H1 (cell line): ENCODE measurements at regions not wholly inside any gene's neighbourhood (a gene's known extent, or its start where the extent isn't known, plus 50 kb on each side); places are given as distances from the start of the nearest gene placed in this dataset.
A peak's percentile ranks its signal among the peaks of the same experiment; 100 is the strongest.

Experiments
- CTCF ChIA-PET: fragments of 300-600 bp; sonication (Branson Sonifier 250); formaldehyde crosslinking; loops from one replicate; lab custom pipeline; 2021; ENCODE audit not compliant: partially characterized antibody; lab: Charles Lee
- POLR2A ChIA-PET: fragments of 300-600 bp; sonication (Branson Sonifier 250); formaldehyde crosslinking; loops from one replicate; lab custom pipeline; 2021; ENCODE audit warnings: inconsistent platforms; ENCODE audit not compliant: partially characterized antibody; lab: Charles Lee
- DNase-seq, 2 experiments: peaks; one replicate each; pipeline versions ENCODE4 v3.0.0 to v3.0.0-alpha.2; 2010 to 2022; ENCODE audit warnings: low spot score in 2 of 2, low read depth in 1 of 2, mixed read lengths in 1 of 2
- FAIRE-seq: peaks from 2 replicates; lab custom pipeline; 2011; peaks lifted over from hg19 to GRCh38; lab: Jason Lieb, UNC
- H2AFZ ChIP-seq: 2 replicates; pipeline ENCODE4 v1.8.1; 2012; ENCODE audit warnings: low read length, inconsistent platforms
- H2AK5ac ChIP-seq: 2 replicates; pipeline ENCODE4 v1.6.1; 2013; ENCODE audit warnings: low read depth, low read length
- H2BK120ac ChIP-seq: replicated peaks from 2 replicates; pipeline ENCODE3; 2013; ENCODE audit warnings: low read depth, low read length, inconsistent platforms
- H2BK12ac ChIP-seq: 2 replicates; pipeline ENCODE4 v1.6.1; 2013; ENCODE audit warnings: low read depth, low read length
- H2BK15ac ChIP-seq: 2 replicates; pipeline ENCODE4 v1.6.1; 2013; ENCODE audit warnings: low read length
- H2BK20ac ChIP-seq: 2 replicates; pipeline ENCODE4 v1.6.1; 2013; ENCODE audit warnings: low read length
- H2BK5ac ChIP-seq: 2 replicates; pipeline ENCODE4 v1.6.1; 2013; ENCODE audit warnings: low read depth, low read length
- H3K14ac ChIP-seq: 2 replicates; pipeline ENCODE4 v1.6.1; 2013; ENCODE audit warnings: inconsistent platforms; ENCODE audit not compliant: insufficient read length
- H3K18ac ChIP-seq: 2 replicates; pipeline ENCODE4 v1.6.1; 2013; ENCODE audit warnings: low read length; ENCODE audit errors: extremely low read depth
- H3K23ac ChIP-seq: 2 replicates; pipeline ENCODE4 v1.6.1; 2013; ENCODE audit warnings: inconsistent platforms; ENCODE audit not compliant: insufficient read length
- H3K23me2 ChIP-seq: 2 replicates; pipeline ENCODE4 v1.6.1; 2013; ENCODE audit warnings: low read depth, low read length
- H3K27ac ChIP-seq: 2 replicates; pipeline ENCODE4 v1.6.1; 2011; ENCODE audit warnings: low read depth, low read length, inconsistent platforms
- H3K27me3 ChIP-seq, 4 experiments: replicated peaks in 1 of 4; 1 replicate in 1 of 4; 2 replicates in 3 of 4; pipeline versions ENCODE4 v1.6.1 to v1.8.1; 2011 to 2013; ENCODE audit warnings: low read length in 3 of 4, mild to moderate bottlenecking in 3 of 4, inconsistent platforms in 2 of 4, mixed read lengths in 2 of 4, moderate library complexity in 1 of 4; ENCODE audit not compliant: control insufficient read depth in 3 of 4, insufficient read depth in 3 of 4; ENCODE audit errors: extremely low read depth in 1 of 4
- H3K36me3 ChIP-seq, 4 experiments: 2 replicates each; pipeline versions ENCODE4 v1.6.1 to v1.8.1; 2011 to 2013; ENCODE audit warnings: mild to moderate bottlenecking in 4 of 4, low read length in 3 of 4, moderate library complexity in 2 of 4, control low read depth in 1 of 4, inconsistent platforms in 1 of 4; ENCODE audit not compliant: insufficient read depth in 4 of 4, control insufficient read depth in 2 of 4
- H3K4ac ChIP-seq: replicated peaks from 2 replicates; pipeline ENCODE3; 2013; ENCODE audit warnings: low read length, low read depth, mixed read lengths, inconsistent platforms; ENCODE audit not compliant: insufficient read length
- H3K4me1 ChIP-seq, 4 experiments: replicated peaks in 1 of 4; 1 replicate in 1 of 4; 2 replicates in 3 of 4; pipeline versions ENCODE4 v1.6.1 to v1.8.1; 2011 to 2013; ENCODE audit warnings: low read length in 3 of 4, inconsistent platforms in 2 of 4, mixed read lengths in 1 of 4; ENCODE audit not compliant: insufficient read depth in 4 of 4, control insufficient read depth in 3 of 4
- H3K4me2 ChIP-seq, 2 experiments: 2 replicates each; pipeline versions ENCODE4 v1.6.1 to v1.8.1; 2011 to 2013; ENCODE audit warnings: low read depth in 2 of 2, low read length in 2 of 2, control low read depth in 1 of 2, inconsistent platforms in 1 of 2, mild to moderate bottlenecking in 1 of 2; ENCODE audit not compliant: insufficient read depth in 1 of 2
- H3K4me3 ChIP-seq, 4 experiments: fragments of 200-600, 300-600 bp in 1 of 4; sonication (generic), shearing (Covaris generic), sonication (Bioruptor Twin) in 1 of 4; 2 replicates each; pipeline versions ENCODE4 v1.5.1 to v1.8.1; 2011 to 2016; ENCODE audit warnings: low read length in 4 of 4, low read depth in 3 of 4, control low read depth in 2 of 4, inconsistent platforms in 2 of 4, mild to moderate bottlenecking in 2 of 4, mixed read lengths in 1 of 4, moderate library complexity in 1 of 4; ENCODE audit not compliant: insufficient read depth in 2 of 4; ENCODE audit errors: extremely low read depth in 1 of 4
- H3K56ac ChIP-seq: replicated peaks from 2 replicates; pipeline ENCODE3; 2013; ENCODE audit warnings: low read depth, mild to moderate bottlenecking, mixed read lengths, low read length, inconsistent platforms; ENCODE audit not compliant: insufficient read length
- H3K79me1 ChIP-seq: 2 replicates; pipeline ENCODE4 v1.6.1; 2013; ENCODE audit warnings: low read depth, low read length, control low read depth
- H3K79me2 ChIP-seq, 2 experiments: 2 replicates each; pipeline versions ENCODE4 v1.6.1 to v1.8.1; 2012 to 2013; ENCODE audit warnings: low read length in 2 of 2, mild to moderate bottlenecking in 2 of 2, inconsistent platforms in 1 of 2; ENCODE audit not compliant: insufficient read depth in 2 of 2, control insufficient read depth in 1 of 2
- H3K9ac ChIP-seq, 4 experiments: replicated peaks in 1 of 4; 1 replicate in 1 of 4; 2 replicates in 3 of 4; pipeline versions ENCODE4 v1.6.1 to v1.8.1; 2011 to 2013; ENCODE audit warnings: low read depth in 3 of 4, low read length in 3 of 4, control low read depth in 2 of 4, mild to moderate bottlenecking in 2 of 4, moderate library complexity in 2 of 4, inconsistent platforms in 1 of 4; ENCODE audit errors: extremely low read depth in 1 of 4
- H3K9me3 ChIP-seq, 2 experiments: 2 replicates each; pipeline versions ENCODE4 v1.6.1 to v1.8.1; 2012 to 2013; ENCODE audit warnings: mild to moderate bottlenecking in 2 of 2, moderate library complexity in 2 of 2, control low read depth in 1 of 2, inconsistent platforms in 1 of 2, low read depth in 1 of 2, low read length in 1 of 2, mixed read lengths in 1 of 2; ENCODE audit not compliant: insufficient read depth in 2 of 2
- H4K20me1 ChIP-seq, 2 experiments: replicated peaks in 1 of 2; 2 replicates each; pipeline versions ENCODE3 to v1.8.1; 2011 to 2013; ENCODE audit warnings: inconsistent platforms in 2 of 2, low read length in 2 of 2, mild to moderate bottlenecking in 1 of 2; ENCODE audit not compliant: insufficient read depth in 2 of 2, control insufficient read depth in 1 of 2
- H4K5ac ChIP-seq: 2 replicates; pipeline ENCODE4 v1.6.1; 2013; ENCODE audit warnings: low read length, low read depth, mixed read lengths, inconsistent platforms; ENCODE audit not compliant: insufficient read length
- H4K8ac ChIP-seq: 2 replicates; pipeline ENCODE4 v1.8.0; 2013; ENCODE audit warnings: mild to moderate bottlenecking, moderate library complexity, low read length, inconsistent platforms; ENCODE audit not compliant: insufficient read depth; ENCODE audit errors: extremely low read depth
- H4K91ac ChIP-seq: replicated peaks from 2 replicates; pipeline ENCODE3; 2013; ENCODE audit warnings: low read length, mixed read lengths, inconsistent platforms; ENCODE audit not compliant: insufficient read length
- NANOG ChIP-seq: IDR thresholded peaks from 2 replicates; pipeline ENCODE4 v1.6.1; 2011; ENCODE audit warnings: low read length, low read depth, mild to moderate bottlenecking, inconsistent platforms; ENCODE audit not compliant: insufficient read depth, poor library complexity, severe bottlenecking
- WGBS, 2 experiments: shearing (Covaris generic) in 1 of 2; methylation state at CpG; one replicate each; pipeline versions ENCODE4 v1.1.6 to v1.1.7; 2013 to 2015; ENCODE audit warnings: low lambda C conversion rate in 2 of 2, mixed read lengths in 2 of 2, inconsistent platforms in 1 of 2, low coverage in 1 of 2, missing lambda C conversion rate in 1 of 2; ENCODE audit not compliant: insufficient replicate concordance in 2 of 2, insufficient coverage in 1 of 2, insufficient read length in 1 of 2; ENCODE audit errors: extremely low coverage in 1 of 2, missing lambda C conversion rate in 1 of 2; 5-methylcytosine and 5-hydroxymethylcytosine counted together

DNA sequence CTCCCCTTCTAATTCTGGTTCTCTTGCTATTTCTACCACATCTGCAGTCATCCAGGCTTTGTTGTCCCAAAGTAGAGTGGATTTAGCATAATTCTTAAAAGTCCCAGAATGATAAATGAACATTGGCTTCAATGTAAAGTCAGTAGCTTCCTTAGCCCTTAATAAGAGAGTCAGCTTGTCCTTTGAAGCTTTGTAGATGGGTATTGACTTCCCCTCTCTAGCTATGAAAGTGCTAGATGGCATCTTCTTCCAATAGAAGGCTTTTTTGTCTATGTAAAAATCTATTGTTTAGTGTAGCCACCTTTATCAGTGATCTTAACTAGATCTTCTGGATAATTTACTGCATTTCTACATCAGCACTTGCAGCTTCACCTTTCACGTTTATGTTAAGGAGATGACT is 181.4 kb upstream of the B3GALT2 start:
- no peaks in the 10 kb centered on the region for H3K79me2 ChIP-seq
- H3K27me3 ChIP-seq = no peaks in the 10 kb centered on the region
- H3K4me2 ChIP-seq = no peak overlapping the region
- CTCF ChIA-PET = interaction anchor here (0.6 to 1.3 kb wide), 2 partner anchors 9 to 20 kb away, joined by 3 read pairs; no protein-coding TSS in a partner anchor
- no peak overlapping the region for H4K8ac ChIP-seq
- H2AFZ ChIP-seq = peak overlapping the region; percentile 81; the same call in 1 of the 2 replicates
- H2BK12ac ChIP-seq = no peak overlapping the region
- H4K20me1 ChIP-seq = no peaks in the 10 kb centered on the region
- no peak overlapping the region for H3K56ac ChIP-seq
- no peak overlapping the region for H2BK20ac ChIP-seq
- no peak overlapping the region for H3K9ac ChIP-seq
- no peaks in the 10 kb centered on the region for H3K23me2 ChIP-seq
- H2AK5ac ChIP-seq = no peak overlapping the region
- no peak overlapping the region for H3K23ac ChIP-seq
- H3K9me3 ChIP-seq = no peaks in the 10 kb centered on the region
- no peak overlapping the region for H3K18ac ChIP-seq
- WGBS, 2 experiments = 95% methylated on average over 1 of the region's 1 CpG; no CpG with 5 or more reads in 1 of the 2 experiments
- H2BK120ac ChIP-seq = no peak overlapping the region
- H3K79me1 ChIP-seq = no peaks in the 10 kb centered on the region
- no peak overlapping the region for H3K27ac ChIP-seq
- H4K91ac ChIP-seq = no peak overlapping the region
- no peak overlapping the region for H2BK5ac ChIP-seq
- no peak overlapping the region for H3K4me3 ChIP-seq
- H2BK15ac ChIP-seq = no peak overlapping the region
- no peak overlapping the region for H3K14ac ChIP-seq
- no peaks in the 10 kb centered on the region for H3K4me1 ChIP-seq
- no peak overlapping the region for H4K5ac ChIP-seq
- TF ChIP-seq NANOG = no peak
- DNase-seq = no peak
- POLR2A ChIA-PET = no interaction called here
- no peak overlapping the region for H3K4ac ChIP-seq
- FAIRE-seq = no peak
- no peaks in the 10 kb centered on the region for H3K36me3 ChIP-seq
